ENCODE measurements at regions not wholly inside any gene's neighbourhood (a gene's known extent, or its start where the extent isn't known, plus 50 kb on each side); places are given as distances from the start of the nearest gene placed in this dataset.

GRCh38 chr3:18295171-18295920, 129.8 kb downstream of the SATB1 start:
- DNase-seq, result peak; percentile 23 to 58

DNA sequence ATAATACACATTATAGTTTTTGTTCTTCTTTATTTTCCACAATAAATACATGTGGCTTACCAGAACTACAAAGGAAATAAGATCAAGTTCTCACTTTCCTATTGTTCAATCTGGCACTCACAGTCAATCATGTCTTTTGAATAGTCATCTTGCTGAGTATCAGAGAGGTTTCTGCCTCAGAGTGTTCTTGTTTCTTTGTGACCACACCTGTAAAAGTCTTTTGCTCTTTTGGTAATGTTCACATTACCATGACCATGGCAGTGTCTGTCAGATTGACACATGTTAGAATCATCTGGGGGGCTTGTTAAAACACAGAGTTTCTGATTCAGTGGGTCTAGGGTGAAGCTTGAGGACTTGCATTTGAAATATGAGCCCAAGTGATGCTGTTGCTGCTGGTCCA, 135.0 kb downstream of the SATB1 start:
- DNase-seq, result no peak

GRCh38 chr3:18288243-18288642, 136.9 kb downstream of the SATB1 start:
- DNase-seq, result no peak

- DNase-seq, result no peak
Observed at GRCh38 chr3:18284716-18285115, 140.4 kb downstream of the SATB1 start.

DNA sequence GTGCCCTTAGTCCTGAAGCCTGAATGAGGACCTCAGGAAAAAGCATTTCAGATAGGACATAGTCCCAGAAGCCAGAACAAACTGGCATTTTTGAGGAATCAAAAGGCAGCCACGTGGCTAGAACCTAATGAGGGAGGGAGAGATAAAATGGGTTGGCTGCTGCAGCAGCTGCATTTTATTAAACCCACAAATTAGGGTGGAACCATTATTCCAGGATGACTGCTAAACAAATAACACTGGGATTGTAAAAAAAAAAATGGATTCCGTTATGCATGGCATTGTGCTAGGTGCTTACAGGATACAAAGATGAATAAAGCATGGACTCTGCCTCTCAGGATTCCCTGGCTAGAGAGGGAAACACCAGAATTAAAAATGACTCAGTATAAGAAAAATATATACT, 141.5 kb downstream of the SATB1 start:
- DNase-seq, result no peak

GRCh38 chr3:18282507-18282906, 142.6 kb downstream of the SATB1 start:
- no peak for DNase-seq

GRCh38 chr3:18279226-18279737, 145.9 kb downstream of the SATB1 start:
- DNase-seq, result no peak

GRCh38 chr3:18264853-18265252, 160.3 kb downstream of the SATB1 start:
- DNase-seq, result no peak

DNA sequence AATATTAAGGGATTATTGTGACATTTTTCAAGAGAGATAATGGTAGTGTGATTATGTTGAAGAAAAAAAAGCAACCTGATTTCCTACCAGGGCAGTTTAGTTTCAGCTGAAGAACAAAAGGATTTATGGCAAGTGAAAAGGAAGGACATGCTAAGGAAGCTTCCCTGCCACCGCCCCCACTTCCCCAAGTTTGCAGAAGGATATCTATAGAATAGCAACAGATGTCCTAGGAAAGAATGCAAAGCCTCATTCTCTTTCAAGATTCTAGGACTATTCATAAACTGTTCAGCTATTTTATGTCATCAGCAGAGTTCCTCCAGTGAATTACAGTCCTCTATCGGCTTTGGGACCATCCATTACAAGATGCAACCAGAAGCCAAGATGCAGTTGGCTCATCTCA, 160.8 kb downstream of the SATB1 start:
- peak in 1 of 2 experiments; percentile 7 for DNase-seq

DNA sequence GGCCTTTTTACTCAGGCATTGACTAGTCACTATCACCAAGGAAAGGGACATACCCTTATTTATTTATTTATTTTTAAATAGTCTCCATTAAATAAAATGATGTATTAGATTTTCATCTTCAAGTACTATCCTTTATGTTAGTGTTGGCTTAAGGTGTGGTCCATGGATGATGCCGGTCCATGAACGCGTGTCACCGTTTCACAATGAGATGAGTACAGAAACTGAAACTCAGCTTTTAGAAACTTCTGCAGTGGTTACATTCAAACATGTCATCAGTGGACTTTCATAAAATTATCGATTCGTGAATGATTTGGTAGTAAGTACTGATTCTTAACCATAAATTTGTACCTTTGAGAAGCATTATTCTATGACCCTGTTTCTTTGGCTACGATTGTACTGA, 166.6 kb downstream of the SATB1 start:
- DNase-seq, result no peak

DNA sequence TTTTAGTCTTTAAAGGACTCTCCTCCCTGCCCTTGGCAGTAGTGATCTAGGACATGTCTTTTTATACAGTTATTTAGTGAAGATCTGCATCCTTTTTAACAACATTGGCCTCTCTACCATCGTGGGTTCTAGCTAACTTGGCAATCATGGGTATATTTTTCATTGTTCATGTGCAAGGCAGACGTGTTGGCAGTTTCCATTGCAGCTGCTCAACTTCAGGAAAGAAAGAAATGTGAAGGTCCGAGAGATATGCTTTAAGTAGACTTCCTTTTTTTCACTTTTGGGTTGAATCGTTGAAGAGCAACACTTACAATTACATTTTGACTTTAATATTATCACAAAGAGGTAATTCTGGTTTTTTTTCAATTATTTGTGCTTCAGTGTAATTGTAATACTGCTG, 172.6 kb downstream of the SATB1 start:
- DNase-seq, result peak; percentile 40 to 53

DNA sequence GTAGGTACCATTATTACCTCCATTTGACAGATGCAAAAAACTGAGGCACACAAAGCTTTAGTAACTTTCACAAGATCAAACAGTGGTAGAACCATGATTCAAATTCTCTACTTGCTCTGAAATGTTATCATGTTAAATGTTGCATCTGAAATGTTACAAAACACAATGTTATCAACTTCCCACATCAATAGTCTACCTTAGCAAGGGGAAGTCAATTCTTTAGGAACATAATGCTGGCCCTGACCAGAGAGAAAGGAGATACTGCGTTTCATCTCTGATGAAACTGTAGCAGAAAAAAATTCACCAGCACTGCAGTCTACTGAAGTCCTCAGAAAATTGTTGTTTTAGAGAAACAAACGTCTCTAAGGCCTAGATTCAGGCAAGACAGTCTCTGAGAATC, 174.1 kb downstream of the SATB1 start:
- no peak for DNase-seq

DNA sequence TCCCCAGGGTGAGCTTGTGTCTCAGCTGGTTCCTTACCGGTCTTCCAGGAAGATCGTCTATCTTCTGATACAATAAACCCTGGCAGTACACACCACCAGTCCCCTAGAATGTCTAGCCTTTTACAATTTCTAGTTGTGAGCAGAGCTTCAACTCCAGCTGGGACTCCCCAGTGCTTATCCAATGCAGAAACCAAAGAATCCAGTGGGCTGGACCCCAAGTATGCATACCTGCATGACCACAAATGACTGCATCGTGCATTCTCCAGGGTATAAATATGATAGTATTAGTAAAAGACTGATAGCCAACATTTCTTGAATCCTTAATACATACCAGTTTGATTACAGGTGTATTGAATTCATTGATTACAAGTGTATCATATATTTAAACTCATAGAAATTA, 176.0 kb downstream of the SATB1 start:
- DNase-seq, result no peak

GRCh38 chr3:18247776-18248310, 177.3 kb downstream of the SATB1 start:
- no peak for DNase-seq

GRCh38 chr3:18247139-18247695, 177.9 kb downstream of the SATB1 start:
- DNase-seq, result no peak

GRCh38 chr3:18246336-18247060, 178.6 kb downstream of the SATB1 start:
- no peak for DNase-seq

DNA sequence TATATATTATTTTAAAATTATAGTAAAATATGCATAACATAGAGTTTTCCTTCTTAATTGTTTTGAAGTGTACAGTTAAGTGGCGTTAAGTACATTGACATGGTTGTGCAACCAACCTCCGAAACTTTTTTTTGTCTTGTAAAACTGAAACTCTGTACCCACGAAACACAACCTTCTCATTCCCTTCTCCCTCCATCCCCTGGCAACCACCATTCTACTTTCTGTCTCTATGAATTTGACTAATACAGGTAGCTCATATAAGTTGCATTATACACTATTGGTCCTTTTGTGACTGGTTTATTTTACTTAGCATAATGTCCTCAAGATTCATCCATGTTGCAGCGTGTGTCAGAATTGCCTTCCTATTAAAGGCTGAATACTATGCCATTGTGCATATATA, 179.4 kb downstream of the SATB1 start:
- DNase-seq, result no peak

DNA sequence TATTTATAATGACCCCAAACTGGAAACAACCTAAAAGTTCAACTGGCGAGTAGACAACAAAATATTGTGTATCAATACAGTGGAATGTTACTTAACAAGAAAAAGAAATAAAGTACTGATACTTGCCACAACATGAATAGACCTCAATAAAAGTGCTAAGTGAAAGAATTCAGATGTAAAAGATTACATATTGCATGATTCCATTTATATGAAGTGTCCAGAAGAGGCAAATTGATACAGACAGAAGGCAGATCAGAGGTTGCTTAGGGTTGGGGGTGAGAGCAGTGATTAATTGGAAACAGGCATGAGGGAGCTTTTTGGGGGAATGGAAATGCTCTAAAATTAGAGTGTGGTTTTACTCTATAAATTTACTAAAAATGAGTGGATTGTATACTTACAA, 183.3 kb downstream of the SATB1 start:
- DNase-seq, result no peak

DNA sequence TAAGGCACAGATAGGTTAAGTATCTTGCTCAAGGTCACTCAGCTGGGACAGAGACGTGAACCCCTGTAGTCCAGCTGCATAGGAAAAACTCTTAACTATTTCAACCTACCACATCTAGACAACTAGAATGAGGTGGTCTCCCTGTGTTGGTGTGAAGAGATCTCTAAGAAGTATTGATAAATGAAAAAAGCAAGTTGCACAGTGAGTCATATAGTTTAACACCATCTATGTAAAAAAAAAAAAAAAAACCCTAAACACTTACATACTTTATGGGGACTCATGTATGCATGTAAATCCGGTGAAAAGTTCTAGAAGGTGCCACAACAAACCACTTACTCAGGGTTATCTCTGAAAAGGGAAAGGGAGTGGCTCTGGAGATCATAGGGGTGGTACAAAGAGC, 185.5 kb downstream of the SATB1 start:
- DNase-seq, result no peak

GRCh38 chr3:18238746-18239331, 186.3 kb downstream of the SATB1 start:
- no peak for DNase-seq

DNA sequence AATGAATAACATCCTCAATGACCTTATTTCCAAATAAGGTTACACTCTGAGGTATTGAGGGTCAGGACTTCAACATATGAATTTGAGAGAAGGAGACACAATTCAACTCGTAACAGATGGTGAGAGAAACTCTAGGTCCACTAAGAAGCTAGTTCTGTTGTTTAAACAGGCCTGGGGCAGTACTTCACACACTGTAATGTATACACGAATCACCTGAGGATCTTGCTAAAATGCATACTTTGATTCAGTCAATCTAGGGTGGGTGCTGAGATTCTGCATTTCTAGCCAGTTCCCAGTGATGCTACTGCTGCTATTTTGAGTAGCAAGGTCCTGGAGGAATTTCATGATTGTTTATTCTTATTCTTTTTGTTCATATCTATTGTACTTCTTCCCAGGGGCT, 186.8 kb downstream of the SATB1 start:
- DNase-seq, result no peak

DNA sequence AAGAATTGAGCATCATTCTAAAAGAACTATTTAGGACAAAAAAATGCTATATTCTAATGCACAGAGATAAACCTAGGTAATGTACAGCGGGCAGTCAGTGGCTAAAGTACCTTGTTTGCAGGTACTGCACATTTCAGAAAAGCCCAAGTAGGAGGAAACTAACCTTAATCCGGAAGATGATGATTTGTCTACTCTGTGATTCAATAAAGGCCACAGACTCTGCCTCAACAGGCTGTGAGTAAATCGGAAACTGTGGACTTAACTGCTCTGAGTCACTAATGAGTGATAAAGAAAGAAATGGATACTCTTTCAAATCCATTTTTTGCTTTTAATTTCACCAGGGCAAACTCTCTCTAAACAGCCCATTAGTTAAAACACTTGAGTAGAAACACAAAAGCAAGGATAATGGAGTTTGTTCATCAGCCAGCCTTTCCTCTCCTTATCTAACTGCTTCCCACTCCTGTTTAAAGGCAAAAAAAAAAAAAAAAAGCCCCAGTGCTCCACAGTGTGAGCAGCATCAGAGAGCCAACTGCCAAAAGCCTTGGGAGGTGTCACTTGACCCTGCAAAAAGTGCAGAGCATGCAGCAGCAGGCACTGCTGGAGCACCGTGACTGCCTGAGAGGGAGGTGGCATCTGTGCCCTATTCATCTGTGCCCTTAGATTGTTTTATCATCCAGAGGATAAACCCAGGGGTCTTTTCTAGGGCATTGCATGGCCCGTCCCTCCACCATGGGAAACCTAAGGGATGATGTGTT, 187.7 kb downstream of the SATB1 start:
- DNase-seq, result no peak

DNA sequence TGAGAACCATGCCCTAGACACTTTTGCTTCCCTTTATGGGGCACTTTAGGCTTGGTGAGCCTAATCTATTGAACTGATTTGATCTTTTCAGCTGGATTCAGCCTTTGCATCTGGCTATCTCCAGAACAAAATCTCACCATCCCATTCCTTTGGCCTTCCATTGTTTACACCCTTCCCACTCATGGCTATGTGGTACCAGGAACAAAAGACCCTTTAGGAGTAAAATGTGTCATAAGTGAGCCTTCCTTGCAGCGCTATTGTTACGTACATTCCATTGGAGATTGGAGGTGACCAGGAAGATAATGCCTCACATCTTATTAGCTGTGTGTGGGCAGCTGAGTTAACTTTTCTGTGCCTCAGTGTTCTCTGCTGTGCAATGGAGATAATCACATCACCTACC, 188.4 kb downstream of the SATB1 start:
- DNase-seq, result no peak
